ENCODE measurements at regions not wholly inside any gene's neighbourhood (a gene's known extent, or its start where the extent isn't known, plus 50 kb on each side); places are given as distances from the start of the nearest gene placed in this dataset.

DNA sequence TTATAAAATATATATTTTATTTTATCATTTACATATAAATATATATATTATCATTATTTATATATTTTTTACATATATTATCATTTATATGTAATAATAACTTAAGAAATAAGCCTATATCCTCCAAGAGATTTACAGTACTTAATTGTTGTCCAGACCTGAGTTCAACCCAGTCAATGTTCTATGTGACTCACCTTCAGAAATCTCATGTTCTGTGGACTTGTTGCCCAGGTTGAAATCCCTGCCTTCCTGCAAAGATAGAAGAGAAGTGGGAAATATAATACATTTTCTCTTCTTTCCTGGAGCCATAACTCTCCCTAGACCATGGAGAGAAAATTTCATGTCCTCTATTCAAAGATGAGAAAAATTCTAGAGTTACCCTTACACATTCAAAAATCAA, 247.3 kb downstream of the PARM1 start:
- H3K27ac ChIP-seq (ENCODE audit: insufficient read depth, low read depth, low read length): no peak overlapping the region
- FAIRE-seq (no peak), DNase-seq (ENCODE audit: low read depth, low spot score) (no peak)
- no peaks in the 10 kb centered on the region for H3K9me3 ChIP-seq (replicated peaks; ENCODE audit: control insufficient read depth, insufficient read depth, low read length)
- H4K20me1 ChIP-seq (replicated peaks; ENCODE audit: control insufficient read depth, extremely low read depth, insufficient read depth, low read length): no peaks in the 10 kb centered on the region
- no peak for TF ChIP-seq POLR2A (IDR thresholded peaks at IDR 0.05; ENCODE audit: low read depth, low read length)
- TF ChIP-seq, protein P1, sequence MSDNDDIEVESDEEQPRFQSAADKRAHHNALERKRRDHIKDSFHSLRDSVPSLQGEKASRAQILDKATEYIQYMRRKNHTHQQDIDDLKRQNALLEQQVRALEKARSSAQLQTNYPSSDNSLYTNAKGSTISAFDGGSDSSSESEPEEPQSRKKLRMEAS (IDR thresholded peaks at IDR 0.05; ENCODE audit: insufficient read depth, insufficient read length): no peak
- no peak for TF ChIP-seq FOS (IDR thresholded peaks at IDR 0.05; ENCODE audit: borderline replicate concordance, insufficient read depth, low read length)
- TF ChIP-seq MYC (IDR thresholded peaks at IDR 0.05; ENCODE audit: low read depth, low read length): no peak
- no peak for TF ChIP-seq POLR2AphosphoS5 (IDR thresholded peaks at IDR 0.05; ENCODE audit: insufficient read depth, low read depth, low read length)
- TF ChIP-seq, protein P2, sequence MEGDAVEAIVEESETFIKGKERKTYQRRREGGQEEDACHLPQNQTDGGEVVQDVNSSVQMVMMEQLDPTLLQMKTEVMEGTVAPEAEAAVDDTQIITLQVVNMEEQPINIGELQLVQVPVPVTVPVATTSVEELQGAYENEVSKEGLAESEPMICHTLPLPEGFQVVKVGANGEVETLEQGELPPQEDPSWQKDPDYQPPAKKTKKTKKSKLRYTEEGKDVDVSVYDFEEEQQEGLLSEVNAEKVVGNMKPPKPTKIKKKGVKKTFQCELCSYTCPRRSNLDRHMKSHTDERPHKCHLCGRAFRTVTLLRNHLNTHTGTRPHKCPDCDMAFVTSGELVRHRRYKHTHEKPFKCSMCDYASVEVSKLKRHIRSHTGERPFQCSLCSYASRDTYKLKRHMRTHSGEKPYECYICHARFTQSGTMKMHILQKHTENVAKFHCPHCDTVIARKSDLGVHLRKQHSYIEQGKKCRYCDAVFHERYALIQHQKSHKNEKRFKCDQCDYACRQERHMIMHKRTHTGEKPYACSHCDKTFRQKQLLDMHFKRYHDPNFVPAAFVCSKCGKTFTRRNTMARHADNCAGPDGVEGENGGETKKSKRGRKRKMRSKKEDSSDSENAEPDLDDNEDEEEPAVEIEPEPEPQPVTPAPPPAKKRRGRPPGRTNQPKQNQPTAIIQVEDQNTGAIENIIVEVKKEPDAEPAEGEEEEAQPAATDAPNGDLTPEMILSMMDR (IDR thresholded peaks at IDR 0.05; ENCODE audit: extremely low read depth in 1 of 2, insufficient read depth in 1 of 2, low read depth in 1 of 2, low read length in 2 of 2): no peak
- no peak for TF ChIP-seq JUN (IDR thresholded peaks at IDR 0.05; ENCODE audit: borderline replicate concordance, insufficient read depth, insufficient read length, low read depth)
- TF ChIP-seq GATA2 (IDR thresholded peaks at IDR 0.05; ENCODE audit: insufficient read depth, insufficient read length, low read depth, low read length): no peak
- no peak for TF ChIP-seq EZH2 (IDR thresholded peaks at IDR 0.05; ENCODE audit: borderline replicate concordance, low read depth, low read length, severe bottlenecking)
- BruUV-seq (replicated peaks): no TSS peak
- H3K79me2 ChIP-seq (ENCODE audit: control insufficient read depth, insufficient read depth, low read length): no peaks in the 10 kb centered on the region
- no peaks in the 10 kb centered on the region for H3K27me3 ChIP-seq (ENCODE audit: control insufficient read depth in 2 of 2, insufficient read depth in 2 of 2, low read length in 2 of 2)
- H3K9me1 ChIP-seq (replicated peaks; ENCODE audit: control insufficient read depth, extremely low read depth, insufficient read depth, low read length): no peaks in the 10 kb centered on the region
- H2AFZ ChIP-seq (ENCODE audit: low read depth, low read length): no peak overlapping the region
- no peaks in the 10 kb centered on the region for H3K36me3 ChIP-seq (ENCODE audit: control insufficient read depth in 2 of 2, extremely low read depth in 1 of 2, insufficient read depth in 2 of 2, low read length in 2 of 2)
- H3K4me3 ChIP-seq (replicated peaks in 1 of 3; ENCODE audit: insufficient read depth in 1 of 3, low read depth in 1 of 3, low read length in 3 of 3): no peak overlapping the region
- intact Hi-C loops (cut with micrococcal nuclease) (no loop called here), dilution Hi-C loops (cut with MboI; ENCODE audit: extremely low pct_ligation_motif_present, low sequenced_read_pairs) (no loop called here)
- H3K4me1 ChIP-seq (ENCODE audit: control insufficient read depth, extremely low read depth, insufficient read depth, low read length): no peaks in the 10 kb centered on the region
- H3K4me2 ChIP-seq (ENCODE audit: insufficient read depth, low read length): no peak overlapping the region
- POLR2A ChIA-PET: no interaction called here
- CTCF ChIA-PET: no interaction called here
- no peak overlapping the region for H3K9ac ChIP-seq (replicated peaks; ENCODE audit: extremely low read depth, insufficient read depth, low read length)

Measured in endothelial cell of umbilical vein (primary cell).